ENCODE measurements at regions not wholly inside any gene's neighbourhood (a gene's known extent, or its start where the extent isn't known, plus 50 kb on each side); places are given as distances from the start of the nearest gene placed in this dataset.
"Not testable (repeated sequence)": the region's sequence is repeated elsewhere in the genome, so short reads cannot be mapped to it uniquely, and the experiment has no call there.

DNA sequence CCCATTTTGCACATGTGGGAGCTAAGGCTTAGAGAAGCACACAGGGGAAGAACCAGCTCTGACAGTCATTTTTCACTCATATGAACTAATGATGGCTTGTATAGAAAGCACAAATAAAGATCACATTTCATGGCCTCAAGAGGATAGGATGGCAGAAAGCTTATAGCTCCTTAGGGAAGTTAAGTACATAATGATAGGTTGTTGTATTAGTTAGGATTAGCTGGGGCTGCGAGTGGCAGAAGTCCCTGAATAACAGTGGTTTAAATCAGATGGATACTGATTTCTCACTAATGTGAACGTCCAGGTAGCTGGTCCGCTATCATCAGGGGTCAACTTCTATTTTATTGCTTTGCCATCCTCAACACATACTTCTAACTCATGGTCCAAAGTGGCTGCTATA is 284.0 kb downstream of the RPS6KC1 start:
- H3K9me3 ChIP-seq: no peaks in the 10 kb centered on the region
- intact Hi-C loops (cut with DNase I): no loop called here
- DNase-seq: no peak

GRCh38 chr1:213337025-213337678 is 286.1 kb downstream of the RPS6KC1 start:
- no peaks in the 10 kb centered on the region for H3K27me3 ChIP-seq (ENCODE audit: insufficient read depth in 3 of 3, low read length in 2 of 3)
- no peak for DNase-seq
- TF ChIP-seq, protein P1, sequence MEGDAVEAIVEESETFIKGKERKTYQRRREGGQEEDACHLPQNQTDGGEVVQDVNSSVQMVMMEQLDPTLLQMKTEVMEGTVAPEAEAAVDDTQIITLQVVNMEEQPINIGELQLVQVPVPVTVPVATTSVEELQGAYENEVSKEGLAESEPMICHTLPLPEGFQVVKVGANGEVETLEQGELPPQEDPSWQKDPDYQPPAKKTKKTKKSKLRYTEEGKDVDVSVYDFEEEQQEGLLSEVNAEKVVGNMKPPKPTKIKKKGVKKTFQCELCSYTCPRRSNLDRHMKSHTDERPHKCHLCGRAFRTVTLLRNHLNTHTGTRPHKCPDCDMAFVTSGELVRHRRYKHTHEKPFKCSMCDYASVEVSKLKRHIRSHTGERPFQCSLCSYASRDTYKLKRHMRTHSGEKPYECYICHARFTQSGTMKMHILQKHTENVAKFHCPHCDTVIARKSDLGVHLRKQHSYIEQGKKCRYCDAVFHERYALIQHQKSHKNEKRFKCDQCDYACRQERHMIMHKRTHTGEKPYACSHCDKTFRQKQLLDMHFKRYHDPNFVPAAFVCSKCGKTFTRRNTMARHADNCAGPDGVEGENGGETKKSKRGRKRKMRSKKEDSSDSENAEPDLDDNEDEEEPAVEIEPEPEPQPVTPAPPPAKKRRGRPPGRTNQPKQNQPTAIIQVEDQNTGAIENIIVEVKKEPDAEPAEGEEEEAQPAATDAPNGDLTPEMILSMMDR (IDR thresholded peaks at IDR 0.05): no peak
- intact Hi-C loops (cut with DNase I): no loop called here
- H3K9me3 ChIP-seq: no peaks in the 10 kb centered on the region
- ATAC-seq: no peak
- WGBS, 3 donors: 89 to 93% (median 92%) methylated on average over 3 of the region's 3 CpGs
- no peaks in the 10 kb centered on the region for H3K36me3 ChIP-seq (ENCODE audit: insufficient read depth in 1 of 2, low read depth in 1 of 2)
- H3K4me1 ChIP-seq: no peaks in the 10 kb centered on the region
- no peak overlapping the region for H3K4me3 ChIP-seq
- H3K27ac ChIP-seq: no peak overlapping the region

More for the DNA sequence above, 284.0 kb downstream of the RPS6KC1 start:
- Histone ChIP-seq H3K27ac (no peak overlapping the region), H3K27me3 (ENCODE audit: insufficient read depth in 3 of 3, low read length in 2 of 3) (no peaks in the 10 kb centered on the region), H3K4me1 (no peaks in the 10 kb centered on the region), H3K36me3 (ENCODE audit: insufficient read depth in 1 of 2, low read depth in 1 of 2) (no peaks in the 10 kb centered on the region), H3K4me3 (no peak overlapping the region)
- TF ChIP-seq, protein P1 (IDR thresholded peaks at IDR 0.05): no peak
- ATAC-seq: no peak
- 83 to 86% (median 83%) methylated on average over 3 of the region's 3 CpGs for WGBS, 3 donors

GRCh38 chr1:213340593-213340992 is 289.6 kb downstream of the RPS6KC1 start:
- TF ChIP-seq, protein P1 (IDR thresholded peaks at IDR 0.05): no peak
- no peak overlapping the region for H3K27ac ChIP-seq
- DNase-seq (no peak), ATAC-seq (no peak)
- H3K9me3 ChIP-seq: no peaks in the 10 kb centered on the region
- 80 to 87% (median 86%) methylated on average over 3 of the region's 3 CpGs for WGBS, 3 donors
- no peak overlapping the region for H3K4me3 ChIP-seq
- H3K36me3 ChIP-seq (ENCODE audit: insufficient read depth in 1 of 2, low read depth in 1 of 2): no peaks in the 10 kb centered on the region
- H3K27me3 ChIP-seq (ENCODE audit: insufficient read depth in 3 of 3, low read length in 2 of 3): no peaks in the 10 kb centered on the region
- intact Hi-C loops (cut with DNase I): no loop called here
- H3K4me1 ChIP-seq: no peaks in the 10 kb centered on the region

GRCh38 chr1:213345621-213346020 is 294.6 kb downstream of the RPS6KC1 start:
- no peaks in the 10 kb centered on the region for H3K4me1 ChIP-seq
- WGBS, 3 donors: 51 to 64% (median 51%) methylated on average over 1 of the region's 1 CpG
- no peaks in the 10 kb centered on the region for H3K27me3 ChIP-seq (ENCODE audit: insufficient read depth in 3 of 3, low read length in 2 of 3)
- no peaks in the 10 kb centered on the region for H3K36me3 ChIP-seq (ENCODE audit: insufficient read depth in 1 of 2, low read depth in 1 of 2)
- intact Hi-C loops (cut with DNase I): no loop called here
- H3K27ac ChIP-seq: no peak overlapping the region
- ATAC-seq (no peak), DNase-seq (no peak)
- TF ChIP-seq, protein P1 (IDR thresholded peaks at IDR 0.05): no peak
- no peaks in the 10 kb centered on the region for H3K9me3 ChIP-seq
- H3K4me3 ChIP-seq: no peak overlapping the region

- Histone ChIP-seq H3K9me3 (no peaks in the 10 kb centered on the region), H3K4me1 (no peaks in the 10 kb centered on the region), H3K4me3 (no peak overlapping the region), H3K27ac (no peak overlapping the region), H3K27me3 (ENCODE audit: insufficient read depth in 3 of 3, low read length in 2 of 3) (no peaks in the 10 kb centered on the region), H3K36me3 (ENCODE audit: insufficient read depth in 1 of 2, low read depth in 1 of 2) (no peaks in the 10 kb centered on the region)
- intact Hi-C loops (cut with DNase I): no loop called here
- ATAC-seq (no peak), DNase-seq (no peak)
- TF ChIP-seq, protein P1 (IDR thresholded peaks at IDR 0.05): no peak
- 95 to 98% (median 97%) methylated on average over 5 of the region's 5 CpGs for WGBS, 3 donors
These were observed 306.4 kb downstream of the RPS6KC1 start for GRCh38 chr1:213357403-213357802.

DNA sequence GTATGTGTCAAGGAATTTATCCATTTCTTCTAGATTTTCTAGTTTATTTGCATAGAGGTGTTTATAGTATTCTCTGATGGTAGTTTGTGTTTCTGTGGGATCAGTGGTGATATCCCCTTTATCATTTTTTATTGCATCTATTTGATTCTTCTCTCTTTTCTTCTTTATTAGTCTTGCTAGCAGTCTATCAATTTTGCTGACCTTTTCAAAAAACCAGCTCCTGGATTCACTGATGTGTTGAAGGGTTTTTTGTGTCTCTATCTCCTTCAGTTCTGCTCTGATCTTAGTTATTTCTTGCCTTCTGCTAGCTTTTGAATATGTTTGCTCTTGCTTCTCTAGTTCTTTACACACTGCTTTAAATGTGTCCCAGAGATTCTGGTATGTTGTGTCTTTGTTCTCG is 307.3 kb downstream of the RPS6KC1 start:
- not testable (repeated sequence) for H3K9me3 ChIP-seq

More for the DNA sequence above, 307.3 kb downstream of the RPS6KC1 start:
- intact Hi-C loops (cut with DNase I); DNase-seq; ATAC-seq; H3K36me3 ChIP-seq (ENCODE audit: insufficient read depth in 1 of 2, low read depth in 1 of 2); H3K4me3 ChIP-seq; H3K27me3 ChIP-seq (ENCODE audit: insufficient read depth in 3 of 3, low read length in 2 of 3); H3K4me1 ChIP-seq; H3K27ac ChIP-seq: not testable (repeated sequence)
- 67 to 80% (median 79%) methylated on average over 1 of the region's 1 CpG for WGBS, 3 donors

Data from psoas muscle (tissue), 7 donors.